ENCODE measurements at regions not wholly inside any gene's neighbourhood (a gene's known extent, or its start where the extent isn't known, plus 50 kb on each side); places are given as distances from the start of the nearest gene placed in this dataset.

DNA sequence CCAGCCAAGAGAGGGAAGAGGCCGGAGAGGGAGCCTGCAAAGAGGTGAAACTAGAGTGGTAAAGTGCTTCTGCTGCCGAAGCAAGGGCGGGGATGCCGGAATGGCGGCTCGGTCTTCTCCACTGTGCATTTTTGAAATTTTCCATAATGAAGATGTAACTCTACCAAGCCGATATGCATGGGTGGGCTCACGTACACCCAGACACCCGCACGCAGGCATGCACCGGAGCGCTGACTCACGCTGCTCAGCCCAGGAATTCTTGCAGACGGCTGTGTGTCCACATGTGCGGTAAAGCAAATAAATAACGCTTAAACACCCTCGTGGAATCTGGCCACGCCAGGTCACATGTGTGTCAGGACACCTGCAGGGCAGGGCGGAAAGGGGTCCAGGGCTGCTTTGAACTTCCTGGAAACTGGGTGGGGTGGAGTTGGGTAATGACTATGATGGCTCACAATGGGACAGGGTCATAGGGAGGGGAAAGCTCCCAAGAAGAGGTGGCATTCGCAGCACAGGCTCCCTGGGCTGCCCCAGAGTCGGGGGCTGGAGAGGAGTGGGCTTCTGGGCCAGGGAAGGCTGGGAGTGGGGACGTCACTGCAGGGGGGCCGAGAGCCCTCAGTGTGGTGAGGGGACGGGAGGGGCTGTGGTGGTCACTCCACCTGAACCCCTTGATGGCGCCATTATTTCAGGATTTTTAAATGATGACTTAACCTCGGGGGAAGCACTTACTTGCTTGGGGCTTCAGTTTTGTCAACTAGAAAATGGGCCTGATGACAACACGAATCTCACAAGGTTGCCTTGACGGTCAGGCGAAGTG lies 265.5 kb downstream of the PARN start:
- DNase-seq (ENCODE audit: extremely low spot score), result no peak
- Histone ChIP-seq H3K36me3 (no peaks in the 10 kb centered on the region), H3K27me3 (no peaks in the 10 kb centered on the region), H3K4me3 (no peak overlapping the region), H3K27ac (replicated peaks in 1 of 4) (peak overlapping the region in 1 of 4 donors; percentile 36), H3K9me3 (no peaks in the 10 kb centered on the region), H3K4me1 (peaks cover 0 to 26% (median 20%) of the 10 kb centered on the region in 4 donors)
- TF ChIP-seq, protein P1, sequence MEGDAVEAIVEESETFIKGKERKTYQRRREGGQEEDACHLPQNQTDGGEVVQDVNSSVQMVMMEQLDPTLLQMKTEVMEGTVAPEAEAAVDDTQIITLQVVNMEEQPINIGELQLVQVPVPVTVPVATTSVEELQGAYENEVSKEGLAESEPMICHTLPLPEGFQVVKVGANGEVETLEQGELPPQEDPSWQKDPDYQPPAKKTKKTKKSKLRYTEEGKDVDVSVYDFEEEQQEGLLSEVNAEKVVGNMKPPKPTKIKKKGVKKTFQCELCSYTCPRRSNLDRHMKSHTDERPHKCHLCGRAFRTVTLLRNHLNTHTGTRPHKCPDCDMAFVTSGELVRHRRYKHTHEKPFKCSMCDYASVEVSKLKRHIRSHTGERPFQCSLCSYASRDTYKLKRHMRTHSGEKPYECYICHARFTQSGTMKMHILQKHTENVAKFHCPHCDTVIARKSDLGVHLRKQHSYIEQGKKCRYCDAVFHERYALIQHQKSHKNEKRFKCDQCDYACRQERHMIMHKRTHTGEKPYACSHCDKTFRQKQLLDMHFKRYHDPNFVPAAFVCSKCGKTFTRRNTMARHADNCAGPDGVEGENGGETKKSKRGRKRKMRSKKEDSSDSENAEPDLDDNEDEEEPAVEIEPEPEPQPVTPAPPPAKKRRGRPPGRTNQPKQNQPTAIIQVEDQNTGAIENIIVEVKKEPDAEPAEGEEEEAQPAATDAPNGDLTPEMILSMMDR (IDR thresholded peaks at IDR 0.05), result no peak
- TF ChIP-seq EP300 (IDR thresholded peaks at IDR 0.05), result no peak
- no peak for TF ChIP-seq POLR2A (IDR thresholded peaks at IDR 0.05; ENCODE audit: low read depth)
- TF ChIP-seq POLR2AphosphoS5 (IDR thresholded peaks at IDR 0.05), result no peak
- intact Hi-C loops (cut with DNase I), result loop anchor here (5.0 kb wide), 1 partner anchor 62 kb away; no protein-coding TSS in a partner anchor
- WGBS, result 64% methylated on average over 29 of the region's 29 CpGs

DNA sequence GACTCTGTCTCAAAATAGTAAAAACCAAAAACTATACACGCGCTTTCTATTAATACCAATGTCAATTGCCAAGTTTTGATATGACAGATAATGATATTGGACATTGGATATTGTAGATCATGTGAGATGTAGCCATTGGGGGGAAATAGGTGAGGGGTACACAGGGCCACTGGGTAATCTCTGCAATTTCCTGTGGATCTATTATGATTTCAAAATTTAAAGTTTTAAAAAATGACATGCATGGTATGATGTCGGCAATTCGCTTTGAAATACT lies 266.0 kb downstream of the PARN start:
- H3K4me1 ChIP-seq, result peaks cover 0 to 26% (median 20%) of the 10 kb centered on the region in 4 donors
- H3K27ac ChIP-seq (replicated peaks in 1 of 4), result peak overlapping the region in 1 of 4 donors; percentile 36

DNA sequence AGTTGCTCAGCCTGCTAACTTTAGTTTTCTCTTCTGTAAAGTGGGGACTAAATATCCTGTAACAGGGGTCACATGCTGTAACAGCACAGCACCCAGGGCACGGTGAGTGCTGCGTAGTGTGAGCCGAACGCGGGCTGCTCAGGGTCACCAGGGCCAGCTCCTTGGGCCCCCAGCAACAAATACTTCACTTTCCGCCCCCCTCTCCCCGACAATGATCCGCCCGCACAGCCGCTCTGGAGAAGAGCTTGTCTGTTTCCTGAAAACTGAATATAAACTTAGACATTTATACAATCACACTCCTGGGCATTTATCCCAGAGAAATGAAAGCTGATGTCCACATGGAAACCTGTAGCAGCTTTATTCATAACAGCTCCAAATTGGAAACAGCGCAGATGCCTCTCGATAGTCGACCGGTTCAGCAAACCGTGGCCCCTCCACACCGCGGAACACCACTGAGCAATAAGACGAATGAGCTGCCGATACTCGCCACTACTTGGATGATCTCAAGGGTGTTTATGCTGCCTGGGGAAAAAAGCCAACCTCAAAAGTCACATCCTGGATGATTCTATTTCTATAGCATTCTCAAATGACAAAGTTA lies 267.2 kb downstream of the PARN start:
- Histone ChIP-seq H3K4me3 (peak overlapping the region; percentile 33 to 52 (median 44)), H3K27me3 (no peaks in the 10 kb centered on the region), H3K27ac (replicated peaks in 1 of 4) (peak overlapping the region; percentile 54 to 79 (median 74)), H3K9me3 (no peaks in the 10 kb centered on the region), H3K36me3 (no peaks in the 10 kb centered on the region), H3K4me1 (peaks cover 0 to 26% (median 20%) of the 10 kb centered on the region in 4 donors)
- DNase-seq (ENCODE audit: extremely low spot score), result no peak
- intact Hi-C loops (cut with DNase I), result loop anchor here (5.0 kb wide), 1 partner anchor 61 kb away; no protein-coding TSS in a partner anchor
- no peak for TF ChIP-seq POLR2A (IDR thresholded peaks at IDR 0.05; ENCODE audit: low read depth)
- 22% methylated on average over 20 of the region's 20 CpGs for WGBS

More for the DNA sequence above, 266.0 kb downstream of the PARN start:
- H3K27me3 ChIP-seq, result no peaks in the 10 kb centered on the region
- no peak for DNase-seq (ENCODE audit: extremely low spot score)
- WGBS, result 66% methylated on average over 4 of the region's 4 CpGs
- no peaks in the 10 kb centered on the region for H3K9me3 ChIP-seq
- no peak overlapping the region for H3K4me3 ChIP-seq
- no peaks in the 10 kb centered on the region for H3K36me3 ChIP-seq
- TF ChIP-seq EP300 (IDR thresholded peaks at IDR 0.05), result no peak
- no peak for TF ChIP-seq POLR2A (IDR thresholded peaks at IDR 0.05; ENCODE audit: low read depth)
- no peak for TF ChIP-seq POLR2AphosphoS5 (IDR thresholded peaks at IDR 0.05)
- TF ChIP-seq, protein P1 (IDR thresholded peaks at IDR 0.05), result no peak
- intact Hi-C loops (cut with DNase I), result loop anchor here (5.0 kb wide), 1 partner anchor 62 kb away; no protein-coding TSS in a partner anchor

DNA sequence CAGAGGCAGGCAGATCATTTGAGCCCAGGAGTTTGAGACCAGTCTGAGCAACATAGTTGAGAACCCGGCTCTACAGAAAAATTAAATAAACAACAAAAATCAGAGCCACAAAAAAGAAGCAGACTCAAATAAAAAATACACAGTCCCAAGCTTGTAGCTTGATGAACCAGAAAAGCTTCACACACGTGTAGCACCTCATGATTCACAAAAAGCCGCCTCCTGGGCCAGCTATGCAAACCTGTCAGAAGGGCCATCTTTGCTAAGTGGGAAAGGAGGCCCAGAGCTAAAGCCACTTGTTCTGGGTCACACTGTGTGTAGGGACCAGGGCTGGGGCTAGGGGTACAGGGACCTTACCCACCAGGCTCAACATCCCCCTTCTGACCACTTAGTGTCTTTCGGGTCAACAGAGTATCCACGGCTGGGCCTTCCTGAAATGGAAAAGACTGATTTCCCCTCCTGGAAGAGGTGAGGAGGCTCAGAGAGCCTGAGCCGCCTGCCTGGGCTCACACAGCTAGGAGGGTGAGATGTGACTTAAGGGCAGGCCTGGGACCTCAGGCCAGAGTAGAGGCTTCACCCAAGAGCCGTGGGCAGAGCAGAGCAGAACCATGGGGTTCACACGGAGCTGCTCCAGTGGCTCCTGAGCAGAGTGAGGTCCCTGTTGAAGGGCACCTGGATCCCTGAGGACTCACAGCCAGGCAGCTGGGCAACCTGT lies 269.6 kb downstream of the PARN start:
- DNase-seq (ENCODE audit: extremely low spot score), result no peak

More for the DNA sequence above, 269.6 kb downstream of the PARN start:
- Histone ChIP-seq H3K4me3 (no peak overlapping the region), H3K4me1 (peaks cover 0 to 26% (median 20%) of the 10 kb centered on the region in 4 donors), H3K27ac (replicated peaks in 1 of 4) (no peak overlapping the region), H3K27me3 (no peaks in the 10 kb centered on the region), H3K36me3 (no peaks in the 10 kb centered on the region), H3K9me3 (no peaks in the 10 kb centered on the region)
- intact Hi-C loops (cut with DNase I), result loop anchor here (5.0 kb wide), 1 partner anchor 58 kb away; no protein-coding TSS in a partner anchor
- TF ChIP-seq POLR2AphosphoS5 (IDR thresholded peaks at IDR 0.05) (no peak), EP300 (IDR thresholded peaks at IDR 0.05) (no peak), POLR2A (IDR thresholded peaks at IDR 0.05; ENCODE audit: low read depth) (no peak)
- TF ChIP-seq, protein P1 (IDR thresholded peaks at IDR 0.05), result no peak
- 92% methylated on average over 8 of the region's 8 CpGs for WGBS
